ENCODE measurements at regions not wholly inside any gene's neighbourhood (a gene's known extent, or its start where the extent isn't known, plus 50 kb on each side); places are given as distances from the start of the nearest gene placed in this dataset.
"Not testable (repeated sequence)": the region's sequence is repeated elsewhere in the genome, so short reads cannot be mapped to it uniquely, and the experiment has no call there.

DNA sequence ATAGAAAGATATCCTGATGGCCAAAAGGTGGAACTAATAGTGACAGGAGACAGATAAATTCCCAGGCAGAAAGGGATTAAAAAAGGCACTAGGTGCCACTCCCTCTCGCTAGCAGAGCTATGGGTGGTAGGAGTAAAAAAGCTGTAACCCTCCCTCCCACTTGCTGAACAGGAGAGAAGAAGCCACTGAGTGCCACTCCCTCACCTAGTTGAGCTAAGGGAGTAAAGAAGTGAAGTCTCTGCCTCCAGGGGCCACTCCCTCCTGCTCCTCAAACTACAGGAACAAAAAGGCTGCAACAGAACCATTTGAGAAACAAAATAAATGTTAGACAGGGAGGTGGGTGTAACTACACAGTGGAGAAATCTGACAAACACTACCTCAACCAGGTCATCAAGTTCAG is 276.2 kb upstream of the EPHA6 start:
- no peak overlapping the region for H3K27ac Mint-ChIP-seq
- H3K9me3 Mint-ChIP-seq: no peaks in the 10 kb centered on the region
- H3K4me1 Mint-ChIP-seq (ENCODE audit: low read depth): no peaks in the 10 kb centered on the region
- DNase-seq: no peak
- intact Hi-C loops (cut with micrococcal nuclease): no loop called here
- H3K36me3 Mint-ChIP-seq (ENCODE audit: low read depth): no peaks in the 10 kb centered on the region
- CTCF ChIA-PET: no interaction called here
- H3K27me3 Mint-ChIP-seq (ENCODE audit: low read depth): no peaks in the 10 kb centered on the region
- H3K4me3 Mint-ChIP-seq: no peak overlapping the region

- Mint-ChIP-seq H3K4me1 (ENCODE audit: low read depth) (no peaks in the 10 kb centered on the region), H3K4me3 (no peak overlapping the region), H3K27me3 (ENCODE audit: low read depth) (no peaks in the 10 kb centered on the region), H3K27ac (no peak overlapping the region), H3K9me3 (peaks cover 13% of the 10 kb centered on the region), H3K36me3 (ENCODE audit: low read depth) (no peaks in the 10 kb centered on the region)
- CTCF ChIA-PET: no interaction called here
- intact Hi-C loops (cut with micrococcal nuclease): no loop called here
- DNase-seq: no peak
Observed at GRCh38 chr3:96548073-96548472, 266.3 kb upstream of the EPHA6 start.

- intact Hi-C loops (cut with micrococcal nuclease): no loop called here
- CTCF ChIA-PET: no interaction called here
- DNase-seq: no peak
- Mint-ChIP-seq H3K4me1 (ENCODE audit: low read depth) (no peaks in the 10 kb centered on the region), H3K4me3 (no peak overlapping the region), H3K27me3 (ENCODE audit: low read depth) (no peaks in the 10 kb centered on the region), H3K27ac (no peak overlapping the region), H3K36me3 (ENCODE audit: low read depth) (peaks cover 5% of the 10 kb centered on the region), H3K9me3 (peaks cover 39% of the 10 kb centered on the region)
Observed at GRCh38 chr3:96576935-96577334, 237.5 kb upstream of the EPHA6 start.

DNA sequence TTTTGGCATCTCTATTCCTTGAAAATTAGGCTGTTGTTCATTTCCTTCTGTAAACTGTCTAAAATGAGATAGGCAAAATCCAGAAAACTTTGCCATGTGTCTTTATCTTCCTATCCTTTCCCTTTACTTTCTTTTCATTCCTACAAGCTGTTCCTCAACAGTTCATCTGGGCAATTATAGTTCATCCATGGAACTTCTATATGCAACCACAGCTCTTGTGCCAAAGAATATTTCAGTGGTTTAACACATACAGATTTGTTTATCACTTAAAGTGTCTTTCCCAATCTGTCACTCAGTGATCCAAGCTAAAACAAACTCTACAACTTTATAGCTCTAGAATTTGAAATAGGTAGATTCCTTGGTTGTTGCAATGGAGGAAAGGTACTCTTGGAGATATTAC is 230.3 kb upstream of the EPHA6 start:
- intact Hi-C loops (cut with micrococcal nuclease): no loop called here
- no peaks in the 10 kb centered on the region for H3K27me3 Mint-ChIP-seq (ENCODE audit: low read depth)
- no peak overlapping the region for H3K27ac Mint-ChIP-seq
- H3K4me3 Mint-ChIP-seq: no peak overlapping the region
- no peaks in the 10 kb centered on the region for H3K36me3 Mint-ChIP-seq (ENCODE audit: low read depth)
- no peaks in the 10 kb centered on the region for H3K9me3 Mint-ChIP-seq
- CTCF ChIA-PET: no interaction called here
- no peak for DNase-seq
- H3K4me1 Mint-ChIP-seq (ENCODE audit: low read depth): no peaks in the 10 kb centered on the region

GRCh38 chr3:96606865-96607264 is 207.5 kb upstream of the EPHA6 start:
- H3K27ac Mint-ChIP-seq; DNase-seq; H3K4me1 Mint-ChIP-seq (ENCODE audit: low read depth); CTCF ChIA-PET; H3K27me3 Mint-ChIP-seq (ENCODE audit: low read depth); H3K4me3 Mint-ChIP-seq; H3K36me3 Mint-ChIP-seq (ENCODE audit: low read depth); intact Hi-C loops (cut with micrococcal nuclease): not testable (repeated sequence)
- peaks cover 13% of the 10 kb centered on the region for H3K9me3 Mint-ChIP-seq

DNA sequence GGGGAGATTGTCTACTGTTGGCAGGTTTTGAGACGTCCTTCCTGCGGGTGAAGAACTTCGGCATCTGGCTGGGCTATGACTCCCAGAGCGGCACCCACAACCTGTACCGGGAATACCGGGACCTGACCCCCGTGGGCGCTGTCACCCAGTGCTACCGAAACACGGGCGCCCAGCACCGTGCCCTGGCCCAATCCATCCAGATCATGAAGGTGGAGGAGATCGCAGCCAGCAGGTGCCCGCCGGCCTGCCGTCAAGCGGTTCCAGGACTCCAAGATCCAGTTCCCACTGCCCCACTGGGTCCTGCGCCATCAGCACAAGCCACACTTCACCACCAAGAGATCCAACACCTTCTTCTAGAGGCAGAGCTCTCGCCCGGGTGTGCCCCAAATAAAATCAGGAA is 194.9 kb upstream of the EPHA6 start:
- DNase-seq: no peak
- Mint-ChIP-seq H3K4me1 (ENCODE audit: low read depth) (no peaks in the 10 kb centered on the region), H3K4me3 (no peak overlapping the region), H3K9me3 (peaks cover 3% of the 10 kb centered on the region), H3K36me3 (ENCODE audit: low read depth) (no peaks in the 10 kb centered on the region), H3K27me3 (ENCODE audit: low read depth) (no peaks in the 10 kb centered on the region), H3K27ac (no peak overlapping the region)
- CTCF ChIA-PET: no interaction called here
- intact Hi-C loops (cut with micrococcal nuclease): no loop called here

GRCh38 chr3:96622878-96623277 is 191.5 kb upstream of the EPHA6 start:
- DNase-seq: no peak
- H3K27ac Mint-ChIP-seq: no peak overlapping the region
- CTCF ChIA-PET: no interaction called here
- H3K27me3 Mint-ChIP-seq (ENCODE audit: low read depth): no peaks in the 10 kb centered on the region
- intact Hi-C loops (cut with micrococcal nuclease): no loop called here
- peaks cover 5% of the 10 kb centered on the region for H3K9me3 Mint-ChIP-seq
- H3K36me3 Mint-ChIP-seq (ENCODE audit: low read depth): peaks cover 2% of the 10 kb centered on the region
- no peak overlapping the region for H3K4me3 Mint-ChIP-seq
- no peaks in the 10 kb centered on the region for H3K4me1 Mint-ChIP-seq (ENCODE audit: low read depth)

- no peaks in the 10 kb centered on the region for H3K4me1 Mint-ChIP-seq (ENCODE audit: low read depth)
- intact Hi-C loops (cut with micrococcal nuclease): no loop called here
Observed at GRCh38 chr3:96631050-96631449, 183.3 kb upstream of the EPHA6 start.

GRCh38 chr3:96646596-96646995 is 167.8 kb upstream of the EPHA6 start:
- CTCF ChIA-PET: no interaction called here
- Mint-ChIP-seq H3K4me3 (no peak overlapping the region), H3K27me3 (ENCODE audit: low read depth) (no peaks in the 10 kb centered on the region), H3K27ac (no peak overlapping the region), H3K4me1 (ENCODE audit: low read depth) (no peaks in the 10 kb centered on the region), H3K9me3 (peaks cover 2% of the 10 kb centered on the region), H3K36me3 (ENCODE audit: low read depth) (no peaks in the 10 kb centered on the region)
- DNase-seq: no peak
- intact Hi-C loops (cut with micrococcal nuclease): no loop called here

More at GRCh38 chr3:96631050-96631449, 183.3 kb upstream of the EPHA6 start:
- Mint-ChIP-seq H3K4me3 (no peak overlapping the region), H3K36me3 (ENCODE audit: low read depth) (no peaks in the 10 kb centered on the region), H3K27me3 (ENCODE audit: low read depth) (no peaks in the 10 kb centered on the region), H3K9me3 (peaks cover 2% of the 10 kb centered on the region), H3K27ac (no peak overlapping the region)
- CTCF ChIA-PET: no interaction called here
- no peak for DNase-seq

DNA sequence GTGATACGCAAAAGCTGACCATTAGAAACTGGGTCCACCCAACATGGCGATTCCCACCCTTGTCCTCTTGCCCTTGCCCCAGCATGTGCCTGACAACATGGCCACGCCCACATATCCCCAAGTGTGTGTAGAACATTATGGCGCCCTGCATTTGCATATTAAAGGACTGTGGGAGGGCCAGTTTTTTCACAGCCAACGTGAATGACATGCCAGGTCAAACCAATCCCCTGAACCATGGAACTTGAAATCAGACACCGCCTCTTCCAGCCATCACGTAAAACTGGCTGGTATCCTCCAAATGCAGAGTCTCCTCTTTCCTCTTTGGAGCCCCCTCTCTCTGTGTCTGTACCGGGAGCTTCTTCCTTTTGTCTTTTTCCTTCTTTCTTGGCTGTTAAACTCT is 156.7 kb upstream of the EPHA6 start:
- peaks cover 7% of the 10 kb centered on the region for H3K9me3 Mint-ChIP-seq
- DNase-seq: no peak
- H3K4me1 Mint-ChIP-seq (ENCODE audit: low read depth): no peaks in the 10 kb centered on the region
- H3K27me3 Mint-ChIP-seq (ENCODE audit: low read depth): no peaks in the 10 kb centered on the region
- no peak overlapping the region for H3K4me3 Mint-ChIP-seq
- H3K27ac Mint-ChIP-seq: no peak overlapping the region
- CTCF ChIA-PET: no interaction called here
- intact Hi-C loops (cut with micrococcal nuclease): no loop called here
- H3K36me3 Mint-ChIP-seq (ENCODE audit: low read depth): no peaks in the 10 kb centered on the region

DNA sequence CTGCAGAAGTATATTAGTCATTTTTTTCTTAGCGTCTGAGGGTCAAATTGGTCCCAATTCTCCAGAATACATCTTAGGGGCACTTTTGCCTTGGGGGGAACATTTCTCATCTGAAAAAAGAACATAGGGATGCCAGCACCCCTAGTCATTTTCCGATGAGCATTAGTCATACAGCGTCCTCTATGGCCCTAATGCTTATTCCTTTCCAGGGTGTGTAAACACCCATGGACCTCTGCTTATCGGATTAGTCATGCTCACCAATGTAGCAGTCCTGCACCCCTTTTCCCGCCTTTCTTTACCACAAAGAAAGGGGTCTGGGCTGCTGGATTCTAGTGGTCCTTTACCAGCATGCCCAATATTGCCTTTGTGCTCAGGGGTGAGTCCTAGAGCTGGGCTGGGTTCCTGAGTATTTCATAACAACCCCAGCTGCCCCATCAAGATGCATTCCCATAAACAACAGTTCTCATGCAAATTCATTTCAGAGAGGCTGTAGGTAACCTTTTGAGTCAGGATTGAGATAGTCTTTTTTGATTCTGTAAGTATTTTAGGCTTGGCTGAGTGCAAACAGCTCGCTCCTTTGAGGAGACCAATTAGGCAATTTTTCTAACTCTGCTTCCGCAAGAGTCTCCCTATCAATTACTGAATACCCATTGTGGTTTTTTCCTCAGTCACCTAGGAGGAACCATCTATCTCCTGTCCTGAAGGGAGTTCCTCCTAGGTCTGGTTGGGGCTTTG is 142.4 kb upstream of the EPHA6 start:
- H3K9me3 Mint-ChIP-seq; intact Hi-C loops (cut with micrococcal nuclease); CTCF ChIA-PET; DNase-seq; H3K4me1 Mint-ChIP-seq (ENCODE audit: low read depth); H3K36me3 Mint-ChIP-seq (ENCODE audit: low read depth); H3K27me3 Mint-ChIP-seq (ENCODE audit: low read depth); H3K27ac Mint-ChIP-seq; H3K4me3 Mint-ChIP-seq: not testable (repeated sequence)

DNA sequence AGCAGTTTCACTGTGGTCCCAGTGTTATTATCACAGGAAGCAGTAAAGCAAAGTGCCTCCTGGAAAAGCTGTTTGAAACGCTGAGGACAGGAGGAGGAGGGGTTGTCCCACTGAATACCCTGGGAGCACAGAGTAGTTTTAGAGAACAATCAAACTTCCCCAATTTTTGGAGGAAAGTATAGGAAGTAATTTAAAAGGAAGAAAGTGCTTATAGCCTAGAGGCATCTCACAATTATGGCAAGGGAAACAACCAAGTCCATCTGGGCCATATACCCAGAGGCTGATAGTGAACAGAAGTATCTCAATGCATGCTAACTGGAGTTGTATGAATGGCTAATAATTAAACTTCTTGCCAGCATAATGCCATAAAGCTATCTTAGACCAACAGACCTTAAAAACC is 137.2 kb upstream of the EPHA6 start:
- Mint-ChIP-seq H3K9me3 (peaks cover 8% of the 10 kb centered on the region), H3K27ac (no peak overlapping the region), H3K27me3 (ENCODE audit: low read depth) (no peaks in the 10 kb centered on the region), H3K4me3 (no peak overlapping the region), H3K36me3 (ENCODE audit: low read depth) (no peaks in the 10 kb centered on the region), H3K4me1 (ENCODE audit: low read depth) (no peaks in the 10 kb centered on the region)
- CTCF ChIA-PET: no interaction called here
- intact Hi-C loops (cut with micrococcal nuclease): no loop called here
- DNase-seq: no peak

- H3K4me1 Mint-ChIP-seq (ENCODE audit: low read depth): no peaks in the 10 kb centered on the region
- intact Hi-C loops (cut with micrococcal nuclease): no loop called here
- no peaks in the 10 kb centered on the region for H3K36me3 Mint-ChIP-seq (ENCODE audit: low read depth)
- DNase-seq: no peak
- no peaks in the 10 kb centered on the region for H3K27me3 Mint-ChIP-seq (ENCODE audit: low read depth)
- peaks cover 9% of the 10 kb centered on the region for H3K9me3 Mint-ChIP-seq
- H3K27ac Mint-ChIP-seq: no peak overlapping the region
- no peak overlapping the region for H3K4me3 Mint-ChIP-seq
- CTCF ChIA-PET: no interaction called here
Observed at GRCh38 chr3:96678325-96678724, 136.1 kb upstream of the EPHA6 start.

Data from activated naive CD4-positive, alpha-beta T cell treated with anti-CD3 and anti-CD28 coated beads for 36 hours (primary cell).